ENCODE measurements at regions not wholly inside any gene's neighbourhood (a gene's known extent, or its start where the extent isn't known, plus 50 kb on each side); places are given as distances from the start of the nearest gene placed in this dataset.
"Not testable (repeated sequence)": the region's sequence is repeated elsewhere in the genome, so short reads cannot be mapped to it uniquely, and the experiment has no call there.

GRCh38 chr5:124617787-124618186 is 128.7 kb downstream of the ZNF608 start:
- no peaks in the 10 kb centered on the region for H3K9me3 Mint-ChIP-seq
- TF ChIP-seq CTCF (IDR thresholded peaks at IDR 0.05; ENCODE audit: unreplicated experiment in 3 of 3), result no peak
- H3K4me1 Mint-ChIP-seq, result no peaks in the 10 kb centered on the region
- no peaks in the 10 kb centered on the region for H3K36me3 Mint-ChIP-seq (ENCODE audit: low read depth)
- no peaks in the 10 kb centered on the region for H3K27me3 Mint-ChIP-seq (ENCODE audit: low read depth)
- H3K4me3 Mint-ChIP-seq, result no peak overlapping the region
- H3K27ac Mint-ChIP-seq, result no peak overlapping the region

- no peak for TF ChIP-seq CTCF (IDR thresholded peaks at IDR 0.05; ENCODE audit: unreplicated experiment in 3 of 3)
- no peaks in the 10 kb centered on the region for H3K36me3 Mint-ChIP-seq (ENCODE audit: low read depth)
- peak overlapping the region in 1 of 3 experiments; percentile 3 for H3K27ac Mint-ChIP-seq
- H3K27me3 Mint-ChIP-seq (ENCODE audit: low read depth), result no peaks in the 10 kb centered on the region
- H3K4me1 Mint-ChIP-seq, result peaks cover 8% of the 10 kb centered on the region
- no peak overlapping the region for H3K4me3 Mint-ChIP-seq
- H3K9me3 Mint-ChIP-seq, result peaks cover under 1% of the 10 kb centered on the region
These were observed 131.5 kb downstream of the ZNF608 start for GRCh38 chr5:124614836-124615385.

- TF ChIP-seq CTCF (IDR thresholded peaks at IDR 0.05; ENCODE audit: unreplicated experiment in 3 of 3), result no peak
- peaks cover 8% of the 10 kb centered on the region for H3K4me1 Mint-ChIP-seq
- H3K36me3 Mint-ChIP-seq (ENCODE audit: low read depth), result no peaks in the 10 kb centered on the region
- no peak overlapping the region for H3K4me3 Mint-ChIP-seq
- no peak overlapping the region for H3K27ac Mint-ChIP-seq
- peaks cover 5% of the 10 kb centered on the region for H3K9me3 Mint-ChIP-seq
- H3K27me3 Mint-ChIP-seq (ENCODE audit: low read depth), result no peaks in the 10 kb centered on the region
These were observed 132.3 kb downstream of the ZNF608 start for GRCh38 chr5:124614105-124614504.

- Mint-ChIP-seq H3K27ac (no peak overlapping the region), H3K4me3 (no peak overlapping the region), H3K36me3 (ENCODE audit: low read depth) (no peaks in the 10 kb centered on the region), H3K9me3 (peaks cover 6% of the 10 kb centered on the region), H3K27me3 (ENCODE audit: low read depth) (no peaks in the 10 kb centered on the region), H3K4me1 (peaks cover 8% of the 10 kb centered on the region)
- no peak for TF ChIP-seq CTCF (IDR thresholded peaks at IDR 0.05; ENCODE audit: unreplicated experiment in 3 of 3)
These were observed 133.0 kb downstream of the ZNF608 start for GRCh38 chr5:124613273-124613953.

- H3K4me1 Mint-ChIP-seq, result peaks cover 8% of the 10 kb centered on the region
- H3K27ac Mint-ChIP-seq, result peak overlapping the region in 1 of 3 experiments; percentile 3
- TF ChIP-seq CTCF (IDR thresholded peaks at IDR 0.05; ENCODE audit: unreplicated experiment in 3 of 3), result no peak
- peaks cover 5% of the 10 kb centered on the region for H3K36me3 Mint-ChIP-seq (ENCODE audit: low read depth)
- H3K27me3 Mint-ChIP-seq (ENCODE audit: low read depth), result no peaks in the 10 kb centered on the region
- H3K9me3 Mint-ChIP-seq, result peaks cover 8% of the 10 kb centered on the region
- H3K4me3 Mint-ChIP-seq, result no peak overlapping the region
These were observed 134.4 kb downstream of the ZNF608 start for GRCh38 chr5:124612023-124612422.

- not testable (repeated sequence) for H3K4me1 Mint-ChIP-seq; H3K36me3 Mint-ChIP-seq (ENCODE audit: low read depth); H3K27ac Mint-ChIP-seq; H3K9me3 Mint-ChIP-seq; H3K4me3 Mint-ChIP-seq; H3K27me3 Mint-ChIP-seq (ENCODE audit: low read depth)
These were observed 135.2 kb downstream of the ZNF608 start for GRCh38 chr5:124611262-124611661.

- H3K36me3 Mint-ChIP-seq (ENCODE audit: low read depth); H3K27ac Mint-ChIP-seq; H3K4me3 Mint-ChIP-seq; H3K27me3 Mint-ChIP-seq (ENCODE audit: low read depth); H3K9me3 Mint-ChIP-seq: not testable (repeated sequence)
- H3K4me1 Mint-ChIP-seq, result peaks cover 19% of the 10 kb centered on the region
These were observed 136.8 kb downstream of the ZNF608 start for GRCh38 chr5:124609685-124610084.

Data from nephron (organoid).